Inflammatory macrophage (primary cell): ENCODE measurements at regions not wholly inside any gene's neighbourhood (a gene's known extent, or its start where the extent isn't known, plus 50 kb on each side); places are given as distances from the start of the nearest gene placed in this dataset.

ENCODE experiments used
- DNase-seq, 2 donors: peaks; one replicate each; pipeline ENCODE4 v3.0.0-alpha.2; 2020 to 2022

GRCh38 chr21:38880577-38880966 lies 74.8 kb downstream of the ETS2 start:
- no peak for DNase-seq

DNA sequence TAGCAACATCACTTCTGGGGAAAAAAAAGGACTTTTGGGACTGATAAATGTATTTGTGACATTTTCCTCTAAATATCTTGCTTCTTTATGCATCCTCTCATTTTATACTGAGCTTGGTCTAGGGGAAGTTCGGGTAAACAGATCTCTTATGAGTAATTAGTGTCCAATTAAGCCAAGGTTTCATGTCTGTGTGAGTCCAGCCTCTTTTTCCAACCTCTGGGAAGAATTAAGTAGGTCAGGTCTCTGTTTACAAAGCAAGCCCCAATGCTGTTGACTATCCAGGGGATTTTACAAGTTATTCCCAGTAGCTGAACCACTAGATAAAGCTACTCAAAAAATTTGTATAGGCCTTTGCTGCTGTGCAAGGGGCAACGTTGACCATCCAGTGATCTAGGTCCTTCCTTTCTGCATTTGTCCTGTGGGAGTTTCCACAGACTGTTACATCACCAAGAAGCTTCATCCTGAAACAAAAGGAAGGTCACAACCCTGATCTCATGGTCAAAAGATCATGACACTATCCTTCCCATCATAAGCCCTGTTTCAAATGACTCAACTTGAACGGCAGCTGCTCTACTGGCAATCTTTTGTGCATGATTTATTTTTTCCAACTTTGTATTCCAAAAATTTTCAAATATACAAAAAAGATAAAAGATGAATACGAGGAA lies 74.3 kb downstream of the ETS2 start:
- peak; percentile 30 to 66 for DNase-seq

- peak; percentile 38 to 58 for DNase-seq
These were observed 72.8 kb downstream of the ETS2 start for GRCh38 chr21:38878379-38879179.

- no peak for DNase-seq
These were observed 70.2 kb downstream of the ETS2 start for GRCh38 chr21:38875694-38876492.
